ENCODE measurements at regions not wholly inside any gene's neighbourhood (a gene's known extent, or its start where the extent isn't known, plus 50 kb on each side); places are given as distances from the start of the nearest gene placed in this dataset.

GRCh38 chr4:66204534-66205247 lies 534.4 kb upstream of the EPHA5 start:
- TF ChIP-seq CTCF (IDR thresholded peaks at IDR 0.05) (no peak), REST (IDR thresholded peaks at IDR 0.05; ENCODE audit: insufficient read depth in 1 of 2, low read depth in 2 of 2, low read length in 1 of 2) (no peak), POLR2AphosphoS5 (IDR thresholded peaks at IDR 0.05; ENCODE audit: low read depth, low read length) (no peak), SIN3A (IDR thresholded peaks at IDR 0.05; ENCODE audit: borderline replicate concordance, insufficient read depth, low read depth, low read length) (no peak)

Data from Panc1 (cell line).